ENCODE measurements at regions not wholly inside any gene's neighbourhood (a gene's known extent, or its start where the extent isn't known, plus 50 kb on each side); places are given as distances from the start of the nearest gene placed in this dataset.
"Not testable (repeated sequence)": the region's sequence is repeated elsewhere in the genome, so short reads cannot be mapped to it uniquely, and the experiment has no call there.

DNA sequence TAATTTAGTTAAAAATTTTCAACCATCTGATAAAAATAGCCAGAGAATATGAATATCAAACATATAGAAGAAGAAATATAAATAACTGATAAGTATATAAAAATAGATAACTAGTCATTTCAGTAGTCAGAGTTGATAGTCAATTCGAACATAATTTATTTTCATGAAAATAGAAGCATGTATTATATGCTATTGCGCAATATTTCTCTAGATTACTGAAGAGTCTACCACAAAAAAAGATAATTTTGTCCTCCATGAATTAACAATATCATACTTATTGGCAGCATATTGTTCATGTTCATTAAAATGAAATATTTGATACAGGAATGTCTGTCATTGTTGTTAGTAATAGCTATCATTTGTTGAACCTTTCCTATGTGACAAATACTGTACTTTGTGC is 376.2 kb upstream of the TOM1L1 start:
- TF ChIP-seq POLR2AphosphoS5 (IDR thresholded peaks at IDR 0.05; ENCODE audit: low read depth, low read length): no peak
- no peak for TF ChIP-seq TAF1 (IDR thresholded peaks at IDR 0.05; ENCODE audit: borderline replicate concordance, low read depth, low read length)
- TF ChIP-seq POLR2A (IDR thresholded peaks at IDR 0.05; ENCODE audit: low read depth, low read length): no peak
- DNase-seq (ENCODE audit: insufficient read length) (no peak), FAIRE-seq (no peak)

DNA sequence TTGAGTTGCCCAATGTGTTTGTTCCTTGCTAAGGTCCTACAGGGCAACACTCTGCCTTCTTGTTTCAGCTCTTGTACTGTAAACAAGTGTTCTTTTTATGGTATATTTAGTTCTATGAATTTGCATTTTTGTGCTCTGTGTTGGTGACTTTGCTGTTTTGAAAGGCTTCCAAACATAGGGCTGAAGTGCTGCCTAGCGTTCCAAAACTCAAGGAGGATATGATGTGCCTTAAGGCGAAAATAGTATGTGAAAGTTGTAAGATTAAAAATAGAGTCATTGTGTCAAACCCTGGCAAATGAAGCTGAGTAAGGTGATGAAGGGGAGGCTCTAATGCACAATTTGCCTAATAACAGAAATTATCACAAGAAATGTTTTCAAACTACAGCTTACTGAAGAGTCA is 372.7 kb upstream of the TOM1L1 start:
- DNase-seq (ENCODE audit: insufficient read length) (no peak), FAIRE-seq (no peak)
- no peak for TF ChIP-seq POLR2AphosphoS5 (IDR thresholded peaks at IDR 0.05; ENCODE audit: low read depth, low read length)
- no peak for TF ChIP-seq POLR2A (IDR thresholded peaks at IDR 0.05; ENCODE audit: low read depth, low read length)

DNA sequence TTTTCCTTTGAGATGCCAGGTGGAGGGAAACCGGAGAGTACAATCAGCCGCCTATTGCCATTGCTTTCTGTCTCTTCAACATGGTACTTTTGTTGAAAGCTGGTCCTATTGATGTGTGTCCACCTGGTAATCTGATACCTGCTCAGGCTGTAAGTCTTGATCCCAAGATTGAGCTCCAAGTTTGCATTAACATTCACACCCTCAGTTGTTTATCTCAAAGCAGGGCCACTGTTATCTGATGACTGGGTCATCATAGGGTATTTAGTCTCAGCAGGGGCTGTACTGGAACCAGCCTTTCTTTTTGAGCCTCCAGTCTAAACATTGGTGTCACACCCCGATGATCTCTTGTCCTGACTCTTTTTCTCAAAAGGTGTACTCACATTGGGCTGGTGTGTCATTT is 370.3 kb upstream of the TOM1L1 start:
- no peak for FAIRE-seq
- TF ChIP-seq TAF1 (IDR thresholded peaks at IDR 0.05; ENCODE audit: borderline replicate concordance, low read depth, low read length) (no peak), POLR2AphosphoS5 (IDR thresholded peaks at IDR 0.05; ENCODE audit: low read depth, low read length) (no peak), POLR2A (IDR thresholded peaks at IDR 0.05; ENCODE audit: low read depth, low read length) (no peak)
- DNase-seq (ENCODE audit: insufficient read length): no peak

DNA sequence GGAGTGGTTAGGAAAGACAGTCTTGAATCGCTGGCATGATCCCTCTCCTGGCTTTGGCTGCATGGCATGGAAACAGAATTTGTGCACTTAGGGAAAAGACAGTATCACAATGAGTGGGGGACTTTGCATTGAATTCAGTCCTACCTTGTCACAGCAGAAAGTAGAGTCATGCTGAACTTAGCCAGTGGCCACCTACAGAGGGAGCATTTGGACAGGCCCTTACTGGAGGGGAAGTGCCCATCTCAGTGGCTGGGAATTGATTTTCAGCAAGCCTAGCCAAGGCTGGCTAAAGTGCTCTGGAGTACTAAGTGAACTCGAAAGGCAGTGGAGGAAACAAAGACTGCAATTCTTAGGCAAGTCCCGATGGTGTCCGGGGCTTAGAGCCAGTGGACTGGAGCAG is 364.3 kb upstream of the TOM1L1 start:
- TF ChIP-seq POLR2AphosphoS5 (IDR thresholded peaks at IDR 0.05; ENCODE audit: low read depth, low read length) (no peak), TAF1 (IDR thresholded peaks at IDR 0.05; ENCODE audit: borderline replicate concordance, low read depth, low read length) (no peak), POLR2A (IDR thresholded peaks at IDR 0.05; ENCODE audit: low read depth, low read length) (no peak)
- DNase-seq (ENCODE audit: insufficient read length) (no peak), FAIRE-seq (no peak)

DNA sequence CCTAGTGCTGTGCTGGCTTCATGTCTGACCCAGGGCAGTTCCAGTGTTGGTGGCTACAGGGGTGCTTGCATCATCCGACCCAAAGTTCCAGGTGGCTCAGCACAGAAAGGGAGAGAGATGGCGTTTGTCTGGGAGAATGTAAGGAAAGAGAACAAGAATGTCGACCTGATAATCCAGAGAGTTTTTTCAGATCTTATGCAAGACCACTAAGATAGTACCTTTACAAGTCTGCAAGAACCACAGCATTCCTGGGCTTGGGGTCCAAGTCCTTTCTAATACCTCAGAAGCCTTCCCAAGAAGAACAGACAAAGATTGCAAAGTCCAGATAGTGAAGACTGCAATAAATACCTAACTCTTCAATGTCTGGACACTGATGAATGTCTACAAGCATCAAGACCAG is 363.0 kb upstream of the TOM1L1 start:
- no peak for FAIRE-seq
- TF ChIP-seq TAF1 (IDR thresholded peaks at IDR 0.05; ENCODE audit: borderline replicate concordance, low read depth, low read length) (no peak), POLR2AphosphoS5 (IDR thresholded peaks at IDR 0.05; ENCODE audit: low read depth, low read length) (no peak), POLR2A (IDR thresholded peaks at IDR 0.05; ENCODE audit: low read depth, low read length) (no peak)
- DNase-seq (ENCODE audit: insufficient read length): no peak

DNA sequence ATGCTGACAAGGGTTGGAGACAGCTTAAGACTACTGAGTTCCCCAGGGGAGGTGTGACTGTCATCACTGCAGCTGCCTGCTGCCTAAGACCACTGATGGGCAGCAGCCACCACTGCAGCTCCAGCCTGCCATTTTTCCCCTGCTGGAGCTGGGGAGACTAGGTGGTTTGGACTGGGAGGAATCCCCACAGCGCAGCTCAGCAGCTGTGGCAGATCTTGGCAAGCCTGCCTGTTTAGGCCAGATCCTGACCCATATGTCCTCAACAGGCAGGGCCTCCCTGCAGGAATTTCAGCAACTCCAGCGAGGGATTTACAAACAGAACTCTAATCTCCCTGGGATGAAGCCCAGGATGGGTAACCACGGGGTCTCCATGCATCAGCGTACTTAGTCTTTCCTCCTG is 356.4 kb upstream of the TOM1L1 start:
- TF ChIP-seq TAF1 (IDR thresholded peaks at IDR 0.05; ENCODE audit: borderline replicate concordance, low read depth, low read length) (no peak), POLR2A (IDR thresholded peaks at IDR 0.05; ENCODE audit: low read depth, low read length) (no peak), POLR2AphosphoS5 (IDR thresholded peaks at IDR 0.05; ENCODE audit: low read depth, low read length) (no peak)
- no peak for FAIRE-seq

DNA sequence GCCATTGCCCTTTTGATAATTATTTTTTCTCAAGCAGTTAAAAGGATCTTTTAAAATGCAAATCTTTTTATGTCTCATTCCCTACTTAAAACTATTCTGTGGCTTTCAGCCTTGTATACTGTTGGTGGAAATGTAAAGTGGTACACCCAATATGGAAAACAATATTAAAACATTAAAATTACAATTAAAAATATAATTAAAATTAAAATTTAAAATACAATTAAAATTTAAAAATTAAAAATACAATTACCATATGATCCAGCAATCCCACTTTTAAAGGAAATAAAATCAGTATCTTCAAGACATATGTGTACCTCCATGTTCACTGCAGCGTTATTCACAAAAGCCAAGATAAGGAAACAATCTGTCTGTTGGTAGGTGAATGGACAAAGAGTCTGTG is 340.8 kb upstream of the TOM1L1 start:
- FAIRE-seq (no peak), DNase-seq (ENCODE audit: insufficient read length) (no peak)
- TF ChIP-seq POLR2AphosphoS5 (IDR thresholded peaks at IDR 0.05; ENCODE audit: low read depth, low read length) (no peak), TAF1 (IDR thresholded peaks at IDR 0.05; ENCODE audit: borderline replicate concordance, low read depth, low read length) (no peak), POLR2A (IDR thresholded peaks at IDR 0.05; ENCODE audit: low read depth, low read length) (no peak)

More for the DNA sequence above, 356.4 kb upstream of the TOM1L1 start:
- no peak for DNase-seq (ENCODE audit: insufficient read length)

DNA sequence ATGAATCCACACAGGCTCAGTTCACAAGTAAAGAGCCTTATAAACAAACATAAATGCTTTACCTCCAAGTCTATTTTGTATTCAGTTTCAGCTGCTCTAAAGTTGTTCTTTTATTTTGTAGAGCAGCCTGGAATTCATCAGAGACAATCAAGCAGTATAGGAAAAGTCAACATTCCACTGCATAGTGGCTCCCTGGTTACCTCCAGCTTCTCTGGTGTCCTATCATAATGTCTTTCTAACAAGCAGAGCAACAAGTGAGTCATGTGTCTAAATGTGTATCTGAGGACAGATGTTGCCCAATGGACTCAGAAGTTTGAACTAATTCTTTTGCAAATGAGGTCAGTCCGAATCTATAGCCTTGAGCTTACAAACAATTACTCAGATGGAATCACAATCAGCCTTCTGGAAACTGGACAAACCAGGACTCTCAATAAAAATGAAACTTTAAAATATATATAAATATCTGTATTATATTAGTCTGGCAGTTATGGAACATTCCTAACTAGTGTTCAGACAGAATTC is 292.0 kb upstream of the TOM1L1 start:
- TF ChIP-seq TAF1 (IDR thresholded peaks at IDR 0.05; ENCODE audit: borderline replicate concordance, low read depth, low read length) (no peak), POLR2AphosphoS5 (IDR thresholded peaks at IDR 0.05; ENCODE audit: low read depth, low read length) (no peak), POLR2A (IDR thresholded peaks at IDR 0.05; ENCODE audit: low read depth, low read length) (no peak)
- no peak for FAIRE-seq
- DNase-seq (ENCODE audit: insufficient read length): no peak

DNA sequence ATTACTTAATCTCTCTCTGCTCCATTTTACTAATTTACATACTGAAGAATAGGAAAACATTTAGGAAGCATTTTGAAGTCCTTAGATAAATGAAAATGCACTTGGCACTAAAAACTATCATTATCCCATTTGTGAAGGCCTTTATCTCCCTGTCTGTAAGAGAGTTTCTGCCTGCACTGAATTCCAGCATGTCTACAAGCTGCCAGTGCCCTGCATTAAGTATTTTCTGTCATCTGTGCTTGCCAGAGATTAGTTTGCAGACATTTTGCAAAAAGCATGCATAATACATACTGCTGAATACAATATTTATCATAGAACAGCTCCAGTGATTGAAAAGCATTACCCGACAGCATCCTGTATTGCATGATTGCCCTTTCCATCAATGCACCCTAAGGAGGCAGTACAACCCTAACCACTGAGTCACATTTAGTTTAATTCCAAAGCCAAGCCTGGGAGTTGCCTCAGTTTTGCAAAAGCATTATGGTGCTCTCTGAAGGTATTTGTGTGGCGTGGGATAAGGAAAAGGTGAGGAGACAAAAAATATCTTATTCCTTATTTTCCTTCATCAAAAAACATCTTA is 280.2 kb upstream of the TOM1L1 start:
- DNase-seq (ENCODE audit: insufficient read length) (no peak), FAIRE-seq (no peak)

DNA sequence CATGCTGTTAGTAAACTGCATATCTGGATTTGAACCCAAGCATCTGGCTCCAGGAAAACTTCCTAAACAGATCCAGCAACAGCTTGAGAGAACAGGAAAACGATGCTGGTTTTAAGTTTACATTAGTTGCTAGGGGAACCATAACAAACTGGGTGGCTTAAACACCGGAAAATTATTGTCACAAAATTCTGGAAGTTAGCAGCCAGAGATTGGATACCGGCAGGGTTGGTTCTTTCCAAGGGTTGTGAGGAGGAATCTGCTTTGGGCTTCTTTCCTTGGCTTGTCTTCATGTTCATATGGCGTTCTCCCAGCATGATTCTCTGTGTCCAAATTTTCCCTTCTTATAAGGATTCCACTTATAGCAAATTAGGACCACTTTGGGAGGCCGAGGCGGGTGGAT is 276.9 kb upstream of the TOM1L1 start:
- FAIRE-seq: no peak
- DNase-seq (ENCODE audit: insufficient read length): no peak
- TF ChIP-seq POLR2AphosphoS5 (IDR thresholded peaks at IDR 0.05; ENCODE audit: low read depth, low read length) (no peak), POLR2A (IDR thresholded peaks at IDR 0.05; ENCODE audit: low read depth, low read length) (no peak), TAF1 (IDR thresholded peaks at IDR 0.05; ENCODE audit: borderline replicate concordance, low read depth, low read length) (no peak)

More for the DNA sequence above, 280.2 kb upstream of the TOM1L1 start:
- no peak for TF ChIP-seq TAF1 (IDR thresholded peaks at IDR 0.05; ENCODE audit: borderline replicate concordance, low read depth, low read length)
- TF ChIP-seq POLR2AphosphoS5 (IDR thresholded peaks at IDR 0.05; ENCODE audit: low read depth, low read length): no peak
- TF ChIP-seq POLR2A (IDR thresholded peaks at IDR 0.05; ENCODE audit: low read depth, low read length): no peak

DNA sequence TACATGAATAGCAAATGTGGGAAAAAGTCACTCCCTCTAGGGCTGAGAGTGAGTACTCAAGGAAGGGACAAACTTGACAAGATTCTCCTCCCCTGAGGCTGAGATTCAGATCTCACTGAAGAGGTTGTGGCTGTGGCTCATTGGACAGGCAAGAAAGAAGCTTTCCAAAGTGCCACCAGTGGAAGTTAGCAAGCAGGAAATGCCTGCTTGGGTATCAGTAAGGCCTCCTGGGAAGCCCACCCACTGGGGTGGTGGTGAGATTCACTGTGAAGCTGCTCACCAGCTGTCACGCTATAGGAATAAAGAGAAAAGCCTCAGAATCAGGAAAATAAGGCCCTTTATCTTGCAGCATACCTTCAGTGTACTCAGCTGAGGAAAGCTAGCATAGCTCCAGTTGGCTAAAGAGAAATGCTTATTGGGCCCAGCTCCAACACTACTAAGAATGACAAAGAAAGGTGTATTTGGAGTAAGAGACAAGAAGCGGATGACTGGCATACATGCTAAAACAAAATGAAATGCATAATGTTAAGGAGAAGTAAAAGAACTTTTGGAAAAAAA is 274.4 kb upstream of the TOM1L1 start:
- no peak for TF ChIP-seq POLR2AphosphoS5 (IDR thresholded peaks at IDR 0.05; ENCODE audit: low read depth, low read length)
- TF ChIP-seq POLR2A (IDR thresholded peaks at IDR 0.05; ENCODE audit: low read depth, low read length): no peak
- TF ChIP-seq TAF1 (IDR thresholded peaks at IDR 0.05; ENCODE audit: borderline replicate concordance, low read depth, low read length): no peak
- DNase-seq (ENCODE audit: insufficient read length): no peak
- FAIRE-seq: no peak

DNA sequence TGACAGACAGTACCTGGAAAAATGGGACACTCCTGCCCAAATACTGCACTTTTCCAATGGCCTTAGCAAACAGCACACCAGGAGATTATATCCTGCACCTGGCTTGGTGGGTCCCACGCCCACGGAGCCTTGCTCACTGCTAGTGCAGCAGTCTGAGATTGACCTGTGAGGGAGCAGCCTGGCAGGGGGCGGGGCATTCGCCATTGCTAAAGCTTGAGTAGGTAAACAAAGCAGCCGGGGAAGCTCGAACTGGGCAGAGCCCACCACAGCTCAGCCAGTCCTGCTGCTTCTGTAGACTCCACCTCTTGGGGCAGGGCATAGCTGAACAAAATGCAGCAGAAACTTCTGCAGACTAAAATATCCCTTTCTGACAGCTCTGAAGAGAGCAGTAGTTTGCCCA is 261.2 kb upstream of the TOM1L1 start:
- FAIRE-seq; DNase-seq (ENCODE audit: insufficient read length): not testable (repeated sequence)

Measured in GM12892 (cell line).